HG02973 (cell line): ENCODE measurements at regions not wholly inside any gene's neighbourhood (a gene's known extent, or its start where the extent isn't known, plus 50 kb on each side); places are given as distances from the start of the nearest gene placed in this dataset.
A peak's percentile ranks its signal among the peaks of the same experiment; 100 is the strongest.
"Not testable (repeated sequence)": the region's sequence is repeated elsewhere in the genome, so short reads cannot be mapped to it uniquely, and the experiment has no call there.

ENCODE experiments used
- ATAC-seq: cut with Tn5 transposase; IDR thresholded peaks from one replicate; pipeline ENCODE4 v1.9.1; 2021; ENCODE audit warnings: moderate library complexity; ENCODE audit not compliant: unreplicated experiment

DNA sequence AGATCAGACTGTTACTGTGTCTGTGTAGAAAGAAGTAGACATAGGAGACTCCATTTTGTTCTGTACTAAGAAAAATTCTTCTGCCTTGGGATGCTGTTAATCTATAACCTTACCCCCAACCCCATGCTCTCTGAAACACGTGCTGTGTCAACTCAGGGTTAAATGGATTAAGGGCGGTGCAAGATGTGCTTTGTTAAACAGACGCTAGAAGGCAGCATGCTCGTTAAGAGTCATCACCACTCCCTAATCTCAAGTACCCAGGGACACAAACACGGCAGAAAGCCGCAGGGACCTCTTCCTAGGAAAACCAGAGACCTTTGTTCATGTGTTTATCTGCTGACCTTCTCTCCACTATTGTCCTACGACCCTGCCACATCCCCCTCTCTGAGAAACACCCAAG, 137.0 kb upstream of the PROKR2 start:
- ATAC-seq: not testable (repeated sequence)

DNA sequence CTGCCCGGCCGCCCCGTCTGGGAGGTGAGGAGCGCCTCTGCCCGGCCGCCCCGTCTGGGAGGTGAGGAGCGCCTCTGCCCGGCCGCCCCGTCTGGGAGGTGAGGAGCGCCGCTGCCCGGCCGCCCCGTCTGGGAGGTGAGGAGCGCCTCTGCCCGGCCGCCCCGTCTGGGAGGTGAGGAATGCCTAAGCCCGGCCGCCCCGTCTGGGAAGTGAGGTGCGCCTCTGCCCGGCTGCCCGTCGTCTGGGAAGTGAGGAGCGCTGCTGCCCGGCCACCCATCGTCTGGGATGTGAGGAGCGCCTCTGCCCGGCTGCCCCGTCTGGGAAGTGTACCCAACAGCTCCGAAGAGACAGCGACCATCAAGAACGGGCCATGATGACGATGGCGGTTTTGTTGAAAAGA, 136.6 kb upstream of the PROKR2 start:
- not testable (repeated sequence) for ATAC-seq

DNA sequence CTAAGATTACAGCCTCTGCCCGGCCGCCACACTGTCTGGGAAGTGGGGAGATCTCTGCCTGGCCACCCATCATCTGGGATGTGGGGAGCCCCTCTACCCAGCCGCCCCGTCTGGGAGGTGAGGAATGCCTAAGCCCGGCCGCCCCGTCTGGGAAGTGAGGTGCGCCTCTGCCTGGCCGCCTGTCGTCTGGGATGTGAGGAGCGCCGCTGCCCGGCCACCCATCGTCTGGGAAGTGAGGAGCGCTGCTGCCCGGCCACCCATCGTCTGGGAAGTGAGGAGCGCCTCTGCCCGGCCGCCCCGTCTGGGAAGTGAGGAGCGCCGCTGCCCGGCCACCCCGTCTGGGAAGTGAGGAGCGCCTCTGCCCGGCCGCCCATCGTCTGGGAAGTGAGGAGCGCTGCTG, 135.9 kb upstream of the PROKR2 start:
- not testable (repeated sequence) for ATAC-seq

DNA sequence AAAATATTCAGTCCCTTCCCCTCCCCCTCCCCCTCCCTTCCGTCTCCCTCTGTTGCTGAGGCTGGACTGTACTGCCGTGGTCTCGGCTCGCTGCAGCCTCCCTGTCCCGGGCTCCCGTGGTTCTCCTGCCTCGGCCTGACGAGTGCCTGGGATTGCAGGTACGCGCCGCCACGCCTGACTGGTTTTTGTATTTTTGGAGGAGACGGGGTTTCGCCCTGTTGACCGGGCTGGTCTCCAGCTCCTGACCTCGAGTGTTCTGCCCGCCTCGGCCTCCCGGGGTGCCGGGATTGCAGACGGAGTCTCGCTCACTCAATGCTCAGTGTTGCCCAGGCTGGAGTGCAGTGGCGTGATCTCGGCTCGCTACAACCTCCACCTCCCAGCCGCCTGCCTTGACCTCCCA, 135.5 kb upstream of the PROKR2 start:
- ATAC-seq: not testable (repeated sequence)

DNA sequence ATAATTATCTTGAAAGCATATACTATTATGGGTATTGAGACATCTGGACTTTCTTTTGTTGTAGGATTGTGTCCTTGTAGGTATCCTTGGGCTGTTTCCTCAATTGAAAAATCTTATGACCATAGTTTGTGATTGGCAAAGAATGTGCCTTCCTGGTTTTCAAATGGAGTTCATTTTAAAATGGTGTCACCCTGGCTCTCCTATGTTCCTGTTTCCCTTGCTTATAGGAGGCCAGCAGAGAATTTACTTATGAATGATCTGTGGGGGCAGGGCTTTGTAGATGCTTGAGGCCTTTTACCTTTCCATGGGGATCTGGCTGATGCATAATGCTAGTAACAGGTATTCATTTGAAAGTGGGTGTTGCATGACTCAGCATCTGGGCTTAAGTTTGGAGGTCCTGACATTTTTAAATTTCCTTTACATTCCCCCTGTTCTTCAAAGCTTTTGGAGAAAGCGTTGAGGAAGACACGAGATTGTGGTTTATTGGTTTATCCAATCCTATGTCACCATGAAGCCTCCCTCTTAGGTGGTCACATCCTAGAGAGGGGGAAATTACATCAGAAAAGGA, 135.0 kb upstream of the PROKR2 start:
- ATAC-seq: no peak

DNA sequence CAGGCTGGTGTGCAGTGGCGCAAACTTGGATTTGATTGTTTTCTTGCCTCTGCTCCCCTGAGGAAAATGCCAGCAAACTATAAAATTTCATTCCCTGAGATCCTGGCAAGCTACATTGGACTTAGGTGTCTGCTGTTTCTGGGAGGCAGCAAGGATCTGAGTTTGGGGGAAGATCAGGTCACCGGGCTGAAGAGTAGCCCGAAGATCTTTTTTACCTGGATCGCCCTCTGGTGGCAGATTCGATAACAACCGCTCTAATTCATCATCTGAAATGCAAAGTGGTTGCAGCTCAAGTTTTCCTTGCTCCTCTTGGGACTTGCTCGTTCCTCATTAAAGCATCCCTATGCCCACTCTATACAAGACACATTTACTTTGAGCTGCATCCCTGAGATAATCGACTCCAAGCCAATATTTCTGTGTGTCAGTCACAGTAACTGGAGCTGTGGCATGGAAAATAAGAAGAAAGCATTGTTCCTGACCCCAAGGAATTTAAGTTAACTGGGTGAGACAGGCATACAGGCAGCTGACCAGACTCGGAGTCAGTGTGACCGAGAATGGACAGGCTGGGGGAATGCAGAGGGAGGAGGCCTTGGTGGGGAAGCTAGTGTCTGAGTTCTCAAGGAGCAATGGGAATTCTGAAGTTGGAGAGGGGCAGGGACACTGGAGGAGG, 131.8 kb upstream of the PROKR2 start:
- ATAC-seq: no peak

DNA sequence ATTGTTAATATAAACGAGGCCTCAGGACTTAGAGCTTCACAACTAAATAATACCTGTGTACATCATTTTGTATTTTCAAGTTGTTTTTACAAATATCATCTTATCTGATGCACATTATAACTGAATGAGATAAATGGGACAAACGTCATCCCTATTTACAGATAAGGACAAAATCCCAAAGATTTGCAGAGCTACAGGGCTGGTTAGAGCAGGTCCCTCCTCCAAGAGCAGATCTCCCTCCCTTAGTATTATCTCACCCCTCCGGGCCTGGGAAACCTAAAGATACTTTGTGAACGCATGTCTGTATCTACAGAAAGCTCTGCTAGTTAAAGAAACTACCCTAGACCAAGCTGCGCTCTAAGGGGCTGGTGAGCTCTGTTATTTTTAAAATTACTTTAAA, 130.4 kb upstream of the PROKR2 start:
- ATAC-seq: no peak

DNA sequence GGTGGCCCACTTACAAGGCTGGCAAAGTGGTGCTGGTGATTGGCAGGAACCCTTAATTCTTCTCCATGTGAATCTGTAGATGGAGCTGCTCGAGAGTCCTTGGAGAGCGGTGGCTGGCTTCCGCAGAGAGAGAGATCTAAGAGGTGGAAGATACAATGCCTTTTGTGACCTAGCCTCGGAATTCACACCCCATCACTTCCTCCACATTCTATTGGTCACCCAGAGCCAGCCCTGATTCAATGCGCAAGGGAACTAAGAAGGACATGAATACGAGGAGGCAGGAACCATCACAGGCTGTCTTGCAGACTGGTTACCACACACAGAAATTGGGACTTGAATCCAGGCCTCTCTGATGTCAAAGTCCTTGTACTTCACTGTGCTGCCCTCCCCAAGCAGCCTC, 128.9 kb upstream of the PROKR2 start:
- no peak for ATAC-seq

DNA sequence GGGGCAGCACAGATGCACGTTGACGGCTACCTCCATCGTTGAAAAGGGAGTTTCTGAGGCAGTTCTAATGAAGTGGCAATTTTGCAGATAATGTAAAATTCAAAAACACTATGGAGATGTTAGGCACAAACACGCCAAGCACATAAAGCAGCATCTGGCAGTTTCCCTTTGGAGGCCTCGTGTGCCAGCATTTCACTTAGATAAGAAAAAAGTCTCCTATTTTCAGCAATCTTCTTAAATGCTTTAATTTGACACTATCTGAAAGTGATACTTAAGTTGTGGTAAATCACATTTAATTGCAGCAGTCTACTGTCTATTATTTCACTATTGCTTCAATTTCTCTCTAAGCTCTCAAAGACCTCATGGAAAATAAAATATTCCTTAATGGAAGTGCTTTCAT, 125.3 kb upstream of the PROKR2 start:
- no peak for ATAC-seq

DNA sequence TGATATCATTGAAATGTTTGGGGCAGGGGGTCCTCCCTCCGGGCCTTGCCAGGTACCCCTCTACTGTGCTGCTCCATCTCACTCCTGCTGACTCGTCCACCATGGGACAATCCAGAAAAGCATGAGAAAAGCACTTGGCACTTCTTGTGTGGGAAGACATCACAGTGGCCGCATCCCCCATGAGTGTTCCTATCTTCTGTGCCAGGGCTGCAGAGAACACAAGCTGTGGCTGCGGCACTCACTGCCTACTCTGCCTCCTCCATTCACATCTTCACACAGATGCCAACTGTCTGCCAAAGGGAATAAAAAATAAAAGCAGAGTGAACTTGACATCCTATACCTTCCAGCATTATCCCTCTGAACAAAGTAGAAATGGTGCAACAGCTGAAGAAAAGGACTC, 117.4 kb upstream of the PROKR2 start:
- ATAC-seq: no peak

DNA sequence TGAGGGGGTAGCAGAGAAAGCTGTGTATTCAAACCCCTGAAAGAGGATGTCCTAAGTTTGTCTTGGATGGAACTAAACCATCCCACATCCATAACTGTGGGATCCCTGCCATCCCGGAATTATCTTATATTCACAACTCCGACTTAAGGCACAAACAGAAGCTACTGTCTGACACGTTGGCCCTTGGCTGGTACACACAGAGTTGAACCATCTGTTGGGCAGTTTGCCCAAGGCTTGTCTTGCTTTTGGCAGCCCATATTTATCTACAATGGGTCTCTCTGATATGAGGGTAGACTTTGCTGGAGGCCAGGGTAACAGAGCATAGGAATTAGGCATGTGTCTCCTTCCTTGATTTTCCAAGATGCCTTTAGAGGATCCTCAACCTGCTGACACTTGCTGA, 116.6 kb upstream of the PROKR2 start:
- ATAC-seq: no peak

DNA sequence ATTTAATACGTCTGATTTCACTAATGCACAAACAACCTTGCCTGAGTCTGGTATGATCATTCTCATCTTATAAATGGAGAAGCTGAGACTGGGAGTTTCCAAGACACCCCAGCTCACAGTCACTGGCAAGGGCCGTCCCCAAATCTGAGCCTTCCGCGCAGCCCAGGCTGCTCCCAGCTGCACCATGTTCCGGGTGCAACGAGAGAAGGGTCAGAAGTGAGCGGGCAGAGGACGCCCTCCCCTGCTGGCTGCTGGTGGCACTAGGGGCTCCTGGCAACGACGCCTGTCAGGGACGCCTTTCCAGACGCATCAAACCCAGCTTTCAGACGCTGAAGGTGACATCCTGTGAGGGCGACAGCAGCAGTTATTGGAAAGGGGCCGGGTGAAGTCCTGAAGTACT, 115.3 kb upstream of the PROKR2 start:
- no peak for ATAC-seq

DNA sequence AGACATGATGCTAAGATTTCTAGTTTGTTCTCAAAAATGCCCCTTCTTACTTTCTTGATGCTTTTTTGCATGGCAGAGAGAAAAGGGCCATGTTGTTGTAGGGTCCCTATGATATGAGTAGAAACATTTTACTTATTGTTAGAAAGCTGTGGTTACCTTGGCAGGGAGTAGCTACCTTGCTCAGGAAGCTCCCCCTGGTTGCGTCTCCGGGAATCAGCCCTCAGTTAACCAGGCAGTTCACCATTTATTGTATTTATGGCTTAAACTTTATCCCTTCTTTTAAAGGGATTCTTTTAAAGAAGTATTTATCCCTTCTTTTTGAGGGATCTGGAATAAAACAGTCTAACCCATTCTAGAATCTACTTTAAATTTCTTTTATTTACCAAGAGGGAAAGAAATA, 113.9 kb upstream of the PROKR2 start:
- ATAC-seq: no peak

DNA sequence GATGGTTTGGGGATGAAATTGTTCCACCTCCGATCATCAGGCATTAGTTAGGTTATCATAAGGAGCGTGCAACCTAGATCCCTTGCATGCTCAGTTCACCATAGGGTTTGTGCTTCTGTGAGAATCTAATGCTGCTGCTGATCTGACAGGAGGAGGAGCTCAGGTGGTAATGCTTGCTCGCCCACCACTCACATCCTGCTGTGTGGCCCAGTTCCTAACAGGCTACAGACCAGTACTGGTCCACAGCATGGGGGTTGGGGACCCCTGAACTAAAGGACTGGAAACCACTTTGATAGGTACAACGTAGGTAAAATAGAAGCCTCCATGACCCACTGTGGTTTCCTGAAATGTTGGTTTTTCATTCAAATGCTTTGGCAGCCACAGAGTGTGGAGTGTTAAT, 109.3 kb upstream of the PROKR2 start:
- ATAC-seq: no peak

DNA sequence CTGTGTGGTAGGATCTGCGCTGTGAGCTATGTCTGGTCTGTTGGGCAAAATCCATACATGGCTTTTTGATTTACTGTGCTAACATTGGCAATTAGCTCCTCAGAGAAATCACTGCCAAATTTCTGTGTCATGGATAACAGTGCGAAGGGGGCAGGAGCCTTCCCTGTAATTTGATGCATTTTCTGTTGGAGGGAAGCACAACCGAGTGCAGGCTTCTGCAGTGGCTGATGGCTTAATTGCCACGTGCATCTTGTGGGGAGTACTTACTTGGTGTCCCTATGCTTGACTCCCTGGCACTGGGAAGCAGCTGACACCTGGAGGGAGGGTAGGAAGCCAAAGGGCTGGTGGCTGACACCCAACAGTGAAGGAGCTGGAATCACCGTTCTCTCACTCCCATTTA, 99.3 kb upstream of the PROKR2 start:
- ATAC-seq: no peak

DNA sequence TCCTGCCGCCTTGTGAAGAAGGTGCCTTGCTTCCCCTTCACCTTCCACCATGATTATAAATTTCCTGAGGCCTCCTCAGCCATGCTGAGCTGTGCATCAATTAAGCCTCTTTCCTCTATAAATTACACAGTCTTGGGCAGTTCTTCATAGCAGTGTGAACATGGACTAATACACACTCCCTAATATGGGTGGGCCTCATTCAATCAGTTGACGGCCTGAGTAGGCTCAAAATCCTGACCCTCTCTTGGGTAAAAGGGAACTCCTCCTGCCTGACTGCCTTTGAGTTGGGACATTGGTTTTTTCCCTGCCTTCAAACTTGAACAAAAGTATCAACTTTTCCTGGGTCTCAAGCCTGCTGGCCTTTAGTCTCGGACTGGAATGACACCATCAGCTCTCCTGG, 96.6 kb upstream of the PROKR2 start:
- no peak for ATAC-seq

DNA sequence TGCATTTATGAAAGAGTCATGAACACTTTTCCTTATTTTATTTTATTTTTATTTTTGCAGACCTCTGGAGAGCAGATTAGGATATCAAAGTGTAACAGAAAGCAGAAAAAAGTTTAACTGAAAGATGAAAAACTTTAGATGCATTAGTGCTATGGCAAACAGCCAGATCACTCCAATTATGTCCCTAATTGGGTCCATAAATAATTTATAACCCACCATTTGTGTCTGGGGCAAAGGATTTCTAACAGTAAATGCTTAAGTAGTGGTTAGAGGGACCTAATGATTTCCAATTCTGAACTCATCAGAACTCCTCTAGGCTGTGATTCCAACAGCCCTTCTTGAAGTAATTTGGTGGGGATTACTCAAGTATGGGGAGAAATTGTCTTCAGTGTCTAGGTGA, 93.7 kb upstream of the PROKR2 start:
- no peak for ATAC-seq

DNA sequence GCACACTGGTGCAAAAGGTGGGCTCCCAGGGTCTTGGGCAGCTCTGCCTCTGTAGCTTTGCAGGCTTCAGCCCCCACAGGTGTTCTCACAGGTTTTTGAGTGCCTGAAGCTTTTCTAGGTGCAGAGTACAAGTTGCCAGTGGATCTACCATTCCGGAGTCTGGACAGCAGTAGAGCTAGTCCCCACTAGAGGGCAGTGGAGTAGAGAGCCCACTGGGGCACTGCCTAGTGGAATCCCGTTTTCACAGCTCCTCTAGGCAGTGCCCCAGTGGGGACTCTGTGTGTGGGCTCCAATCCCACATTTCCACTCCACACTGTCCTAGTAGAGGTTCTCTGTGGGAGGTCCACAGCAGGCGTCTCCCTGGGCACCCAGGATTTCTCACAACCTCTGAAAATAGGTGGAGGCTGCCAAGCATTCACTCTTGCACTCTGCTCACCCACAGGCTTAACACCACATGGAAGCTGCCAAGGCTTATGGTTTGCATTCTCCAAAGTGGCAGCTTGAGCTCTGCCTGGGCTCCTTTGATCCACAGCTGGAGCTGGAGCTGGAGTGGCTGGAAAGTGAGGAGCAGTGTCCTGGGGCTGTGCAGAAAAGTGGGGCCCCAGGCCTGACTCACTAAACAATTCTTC, 86.3 kb upstream of the PROKR2 start:
- ATAC-seq: peak; percentile 78

DNA sequence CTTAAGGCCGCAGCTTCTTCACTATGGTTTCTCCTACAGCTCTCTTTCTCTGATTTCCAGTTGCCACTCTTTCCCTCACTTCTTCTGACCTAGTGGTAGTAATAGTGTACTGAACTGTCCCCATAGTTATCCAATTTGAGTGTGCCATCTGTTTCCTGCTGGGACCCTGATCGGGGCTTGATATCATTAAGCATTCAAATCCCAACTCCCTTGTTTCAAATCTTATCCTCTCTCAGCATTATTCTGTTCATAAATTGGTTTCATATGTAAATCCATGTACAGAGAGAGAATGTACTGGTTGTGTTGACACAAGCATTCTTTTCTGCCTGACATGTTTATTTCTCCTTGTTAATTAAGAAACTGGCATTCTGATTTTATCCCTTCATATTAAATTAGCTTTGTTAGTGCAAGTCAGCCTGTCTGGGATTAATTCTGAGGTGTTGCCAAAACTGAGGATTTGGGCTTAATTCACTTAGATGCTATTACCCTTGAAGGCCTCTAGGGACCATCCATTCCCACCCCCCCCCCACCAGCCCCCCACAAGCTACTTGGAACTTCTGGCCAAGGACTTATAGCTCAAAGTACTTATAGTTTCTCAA, 84.6 kb upstream of the PROKR2 start:
- no peak for ATAC-seq

DNA sequence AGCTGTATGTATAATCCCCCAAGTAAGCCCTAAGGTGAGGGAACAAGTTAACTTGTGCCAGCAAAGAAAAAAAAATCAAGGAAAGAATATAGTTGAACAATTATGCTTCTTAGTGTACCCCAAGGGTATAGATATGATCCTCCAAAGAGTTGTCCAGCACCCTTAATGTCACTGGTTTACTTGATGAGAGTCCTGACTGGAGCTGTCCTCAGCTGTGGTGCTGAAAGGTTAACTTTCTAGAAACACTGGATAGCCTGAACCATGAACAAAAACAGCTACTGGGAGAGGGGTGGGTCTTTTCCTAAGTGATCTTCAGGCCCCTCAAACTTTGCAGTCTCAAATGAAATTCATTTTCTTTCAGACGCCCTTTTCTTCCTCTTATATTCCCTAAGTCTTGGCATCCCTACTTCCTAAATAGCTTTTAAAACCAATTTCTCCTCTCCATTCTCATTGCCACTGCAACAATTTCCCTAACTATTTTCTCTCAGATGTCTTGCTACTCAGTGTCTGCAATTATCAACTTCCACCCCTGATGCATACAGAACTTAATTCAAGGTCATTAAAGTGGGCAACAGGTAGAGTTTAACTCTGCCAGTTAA, 83.5 kb upstream of the PROKR2 start:
- ATAC-seq: no peak

DNA sequence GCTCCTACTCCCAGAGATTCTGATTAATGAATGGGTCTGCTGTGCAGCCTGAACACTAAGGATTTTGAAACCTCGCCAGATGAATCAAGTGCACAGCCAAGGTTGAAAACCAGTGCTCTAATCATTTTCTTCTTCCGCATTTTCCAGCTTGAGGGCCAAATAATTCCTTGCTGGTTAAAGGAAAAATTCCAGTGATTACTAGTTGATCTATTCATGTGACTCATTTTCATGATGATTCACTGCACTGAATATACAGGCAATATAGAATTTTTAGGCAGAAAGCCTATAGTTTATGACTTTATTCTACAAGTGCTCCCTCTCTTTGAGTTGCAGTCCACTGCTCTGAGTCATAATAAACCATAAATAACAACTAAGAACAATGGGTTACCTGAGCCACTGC, 80.6 kb upstream of the PROKR2 start:
- ATAC-seq: no peak
